ENCODE measurements at regions not wholly inside any gene's neighbourhood (a gene's known extent, or its start where the extent isn't known, plus 50 kb on each side); places are given as distances from the start of the nearest gene placed in this dataset.

- TF ChIP-seq POLR2A (IDR thresholded peaks at IDR 0.05; ENCODE audit: low read depth, low read length) (no peak), POLR2AphosphoS5 (IDR thresholded peaks at IDR 0.05; ENCODE audit: low read depth, low read length) (no peak)
Measured at GRCh38 chr5:41661254-41661653, 150.9 kb upstream of the PLCXD3 start.
